H9 (cell line): ENCODE measurements at regions not wholly inside any gene's neighbourhood (a gene's known extent, or its start where the extent isn't known, plus 50 kb on each side); places are given as distances from the start of the nearest gene placed in this dataset.
A peak's percentile ranks its signal among the peaks of the same experiment; 100 is the strongest.

Experiments used
- DNase-seq: peaks from one replicate; pipeline ENCODE4 v3.0.0-alpha.2; 2017
- H2AFZ ChIP-seq: one replicate; pipeline ENCODE4 v1.6.1; 2013; ENCODE audit warnings: mild to moderate bottlenecking, low read length, control low read depth, moderate library complexity
- H2AK5ac ChIP-seq: 2 replicates; pipeline ENCODE4 v1.6.1; 2013; ENCODE audit warnings: low read length, control low read depth, mixed read lengths; ENCODE audit not compliant: insufficient read length
- H2BK120ac ChIP-seq: one replicate; pipeline ENCODE4 v1.6.1; 2013; ENCODE audit warnings: low read depth, mild to moderate bottlenecking, low read length, control low read depth, inconsistent platforms; ENCODE audit not compliant: poor library complexity, severe bottlenecking
- H2BK12ac ChIP-seq: 2 replicates; pipeline ENCODE4 v1.6.1; 2013; ENCODE audit warnings: low read length, control low read depth, mixed read lengths, low read depth; ENCODE audit not compliant: insufficient read length
- H2BK15ac ChIP-seq: 2 replicates; pipeline ENCODE4 v1.6.1; 2013; ENCODE audit warnings: low read depth, low read length, control low read depth
- H2BK20ac ChIP-seq: one replicate; pipeline ENCODE4 v1.6.1; 2013; ENCODE audit warnings: low read depth, mild to moderate bottlenecking, low read length, control low read depth, inconsistent platforms; ENCODE audit not compliant: poor library complexity, severe bottlenecking
- H2BK5ac ChIP-seq: 2 replicates; pipeline ENCODE4 v1.6.1; 2013; ENCODE audit warnings: low read length, control low read depth, mixed read lengths; ENCODE audit not compliant: insufficient read length
- H3K14ac ChIP-seq: 2 replicates; pipeline ENCODE4 v1.6.1; 2013; ENCODE audit warnings: low read length, control low read depth; ENCODE audit not compliant: insufficient read depth
- H3K18ac ChIP-seq: 2 replicates; pipeline ENCODE4 v1.6.1; 2013; ENCODE audit warnings: low read depth, mild to moderate bottlenecking, mixed read lengths, low read length, control low read depth; ENCODE audit not compliant: insufficient read length
- H3K23ac ChIP-seq: 2 replicates; pipeline ENCODE4 v1.6.1; 2013; ENCODE audit warnings: low read length, control low read depth, mixed read lengths, low read depth; ENCODE audit not compliant: insufficient read length
- H3K23me2 ChIP-seq: 2 replicates; pipeline ENCODE4 v1.6.1; 2013; ENCODE audit warnings: low read depth, mild to moderate bottlenecking, mixed read lengths, low read length, control low read depth; ENCODE audit not compliant: insufficient read length, poor library complexity, severe bottlenecking
- H3K27ac ChIP-seq: 2 replicates; pipeline ENCODE4 v1.5.1; 2013; ENCODE audit warnings: low read length, control low read depth, mixed read lengths, low read depth; ENCODE audit not compliant: insufficient read length
- H3K27me3 ChIP-seq: 2 replicates; pipeline ENCODE4 v1.6.1; 2013; ENCODE audit warnings: low read length, control low read depth, inconsistent platforms; ENCODE audit not compliant: insufficient read depth
- H3K4ac ChIP-seq: 2 replicates; pipeline ENCODE4 v1.6.1; 2013; ENCODE audit warnings: low read depth, mild to moderate bottlenecking, control low read depth, inconsistent platforms, low read length, moderate library complexity
- H3K4me1 ChIP-seq: 2 replicates; pipeline ENCODE4 v1.6.1; 2013; ENCODE audit warnings: low read length, control low read depth, inconsistent platforms; ENCODE audit not compliant: insufficient read depth
- H3K4me2 ChIP-seq: 2 replicates; pipeline ENCODE4 v1.6.1; 2013; ENCODE audit warnings: low read length, control low read depth, mixed read lengths; ENCODE audit not compliant: insufficient read length, insufficient read depth
- H3K56ac ChIP-seq: 2 replicates; pipeline ENCODE4 v1.6.1; 2013; ENCODE audit warnings: low read depth, mild to moderate bottlenecking, mixed read lengths, low read length, control low read depth; ENCODE audit not compliant: insufficient read length
- H3K79me1 ChIP-seq: 2 replicates; pipeline ENCODE4 v1.6.1; 2013; ENCODE audit warnings: low read depth, mild to moderate bottlenecking, moderate library complexity, low read length, control low read depth, inconsistent platforms; ENCODE audit not compliant: insufficient read depth, poor library complexity, severe bottlenecking
- H3K79me2 ChIP-seq: 2 replicates; pipeline ENCODE4 v1.6.1; 2013; ENCODE audit warnings: low read length, control low read depth, inconsistent platforms; ENCODE audit not compliant: insufficient read depth
- H3K9ac ChIP-seq: 2 replicates; pipeline ENCODE4 v1.6.1; 2013; ENCODE audit warnings: low read length, control low read depth, mixed read lengths; ENCODE audit not compliant: insufficient read length; ENCODE audit errors: extremely low read depth
- H3K9me3 ChIP-seq: one replicate; pipeline ENCODE4 v1.6.1; 2013; ENCODE audit warnings: low read depth, low read length, inconsistent platforms; ENCODE audit not compliant: control insufficient read depth
- H3T11ph ChIP-seq: one replicate; pipeline ENCODE4 v1.6.1; 2013; ENCODE audit warnings: mild to moderate bottlenecking, low read length, control low read depth, inconsistent platforms
- H4K20me1 ChIP-seq: one replicate; pipeline ENCODE4 v1.6.1; 2013; ENCODE audit not compliant: control insufficient read depth, insufficient read length, insufficient read depth
- H4K5ac ChIP-seq: 2 replicates; pipeline ENCODE4 v1.6.1; 2013; ENCODE audit warnings: low read depth, mild to moderate bottlenecking, mixed read lengths, low read length, control low read depth; ENCODE audit not compliant: insufficient read length
- H4K8ac ChIP-seq: replicated peaks from 2 replicates; pipeline ENCODE4 v1.6.1; 2013; ENCODE audit warnings: low read length, control low read depth, mixed read lengths, low read depth; ENCODE audit not compliant: insufficient read length
- H4K91ac ChIP-seq: 2 replicates; pipeline ENCODE4 v1.6.1; 2013; ENCODE audit warnings: low read depth, mild to moderate bottlenecking, moderate library complexity, mixed read lengths, low read length, control low read depth; ENCODE audit not compliant: insufficient read length
- H3K27ac Mint-ChIP-seq, 3 experiments: 2 replicates in 2 of 3; 3 replicates in 1 of 3; pipeline ENCODE4 v1.8.0; 2020 to 2021; ENCODE audit warnings: mixed read lengths in 3 of 3, mild to moderate bottlenecking in 1 of 3, moderate library complexity in 1 of 3
- H3K27me3 Mint-ChIP-seq: 2 replicates; pipeline ENCODE4 v1.8.0; 2021; ENCODE audit warnings: low read depth, mild to moderate bottlenecking, moderate library complexity, mixed read lengths
- H3K36me3 Mint-ChIP-seq, 3 experiments: 2 replicates in 2 of 3; 3 replicates in 1 of 3; pipeline ENCODE4 v1.8.0; 2020 to 2021; ENCODE audit warnings: low read depth in 3 of 3, mixed read lengths in 3 of 3; ENCODE audit not compliant: insufficient read depth in 1 of 3
- H3K4me1 Mint-ChIP-seq, 2 experiments: 2 replicates each; pipeline ENCODE4 v1.8.0; 2020; ENCODE audit warnings: mixed read lengths in 2 of 2
- H3K4me3 Mint-ChIP-seq, 2 experiments: 2 replicates in 1 of 2; 3 replicates in 1 of 2; pipeline ENCODE4 v1.8.0; 2020 to 2021; ENCODE audit warnings: mild to moderate bottlenecking in 2 of 2, mixed read lengths in 2 of 2, moderate library complexity in 1 of 2
- H3K9me3 Mint-ChIP-seq, 2 experiments: 2 replicates in 1 of 2; 3 replicates in 1 of 2; pipeline ENCODE4 v1.8.0; 2020; ENCODE audit warnings: mild to moderate bottlenecking in 2 of 2, mixed read lengths in 2 of 2, moderate library complexity in 1 of 2
- CTCF ChIP-seq: fragments of 200-600 bp; sonication (generic); conservative IDR thresholded peaks from 3 replicates; pipeline ENCODE4 v1.8.0; 2021; ENCODE audit warnings: antibody characterized with exemption, mild to moderate bottlenecking
- WGBS: extraction: QIAGEN DNeasy Blood & Tissue Kit; methylation state at CpG from one replicate; pipeline ENCODE4 v1.1.7; 2013; ENCODE audit warnings: missing lambda C conversion rate, low lambda C conversion rate, mixed read lengths; ENCODE audit not compliant: insufficient read length; ENCODE audit errors: extremely low coverage; 5-methylcytosine and 5-hydroxymethylcytosine counted together

DNA sequence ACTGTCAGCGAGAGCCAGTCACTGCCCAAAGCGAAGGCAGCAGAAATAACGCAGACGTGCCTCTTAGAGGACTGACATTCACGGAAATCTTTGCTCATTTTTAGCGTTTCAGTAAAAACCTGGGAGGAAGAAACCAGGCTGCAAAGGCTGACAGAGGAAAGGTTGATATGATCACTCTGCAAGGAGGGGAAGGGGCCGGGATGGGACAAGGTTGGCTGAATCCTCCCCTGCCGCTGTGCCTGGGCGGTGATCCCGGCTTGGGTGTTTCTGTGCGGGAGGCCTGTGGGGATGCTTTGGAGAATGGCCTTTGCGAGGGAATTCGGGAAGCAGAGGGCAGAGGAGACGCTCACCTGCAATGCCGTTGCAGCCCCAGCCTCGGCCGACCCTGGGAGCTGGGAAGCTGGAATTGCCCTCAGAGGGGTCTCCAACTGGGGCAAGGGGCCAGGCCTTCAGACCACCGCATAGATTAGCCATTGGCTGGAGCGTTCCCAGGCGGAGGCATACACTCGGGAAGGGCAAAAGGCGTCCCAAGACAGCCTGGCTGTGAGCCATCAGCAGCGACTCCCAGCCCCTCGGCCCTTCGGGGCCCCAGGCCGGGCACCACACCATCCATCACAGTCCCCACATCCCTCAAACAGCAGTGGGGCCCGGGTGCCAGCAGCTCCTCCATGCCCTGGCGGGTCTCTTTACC, 111.7 kb upstream of the GPC1 start:
- Mint-ChIP-seq H3K27me3 (peaks cover 10% of the 10 kb centered on the region), H3K4me3 (no peak overlapping the region)
- DNase-seq = no peak

More for the DNA sequence above, 111.7 kb upstream of the GPC1 start:
- WGBS = no CpG with 5 or more reads among the region's 28 CpGs
- Histone ChIP-seq H3K56ac (no peak overlapping the region), H2BK12ac (no peak overlapping the region), H4K91ac (no peak overlapping the region), H3K4me1 (no peaks in the 10 kb centered on the region), H3K4ac (no peak overlapping the region), H3K4me2 (no peak overlapping the region), H3K9ac (no peak overlapping the region), H2AK5ac (no peak overlapping the region), H4K5ac (no peak overlapping the region), H3K23me2 (no peaks in the 10 kb centered on the region), H3T11ph (no peak overlapping the region), H2BK15ac (no peak overlapping the region), H4K20me1 (no peaks in the 10 kb centered on the region), H4K8ac (no peak overlapping the region), H2BK5ac (no peak overlapping the region), H2BK120ac (no peak overlapping the region), H3K79me2 (no peaks in the 10 kb centered on the region), H3K23ac (no peak overlapping the region), H2BK20ac (no peak overlapping the region), H3K18ac (no peak overlapping the region), H3K27me3 (no peaks in the 10 kb centered on the region), H3K79me1 (no peaks in the 10 kb centered on the region), H3K9me3 (no peaks in the 10 kb centered on the region), H3K27ac (no peak overlapping the region), H3K14ac (no peak overlapping the region), H2AFZ (no peak overlapping the region)
- no peaks in the 10 kb centered on the region for H3K36me3 Mint-ChIP-seq
- 0 out of 7 replicates have a peak overlapping the region, but pooled peaks of 1 of the 3 experiments have one; percentile 34 for H3K27ac Mint-ChIP-seq
- H3K9me3 Mint-ChIP-seq = no peaks in the 10 kb centered on the region; a peak in 1 of 5 replicates
- no peak for TF ChIP-seq CTCF
- peaks cover 15 to 22% of the 10 kb centered on the region in 2 experiments for H3K4me1 Mint-ChIP-seq
